ENCODE measurements at regions not wholly inside any gene's neighbourhood (a gene's known extent, or its start where the extent isn't known, plus 50 kb on each side); places are given as distances from the start of the nearest gene placed in this dataset.

DNA sequence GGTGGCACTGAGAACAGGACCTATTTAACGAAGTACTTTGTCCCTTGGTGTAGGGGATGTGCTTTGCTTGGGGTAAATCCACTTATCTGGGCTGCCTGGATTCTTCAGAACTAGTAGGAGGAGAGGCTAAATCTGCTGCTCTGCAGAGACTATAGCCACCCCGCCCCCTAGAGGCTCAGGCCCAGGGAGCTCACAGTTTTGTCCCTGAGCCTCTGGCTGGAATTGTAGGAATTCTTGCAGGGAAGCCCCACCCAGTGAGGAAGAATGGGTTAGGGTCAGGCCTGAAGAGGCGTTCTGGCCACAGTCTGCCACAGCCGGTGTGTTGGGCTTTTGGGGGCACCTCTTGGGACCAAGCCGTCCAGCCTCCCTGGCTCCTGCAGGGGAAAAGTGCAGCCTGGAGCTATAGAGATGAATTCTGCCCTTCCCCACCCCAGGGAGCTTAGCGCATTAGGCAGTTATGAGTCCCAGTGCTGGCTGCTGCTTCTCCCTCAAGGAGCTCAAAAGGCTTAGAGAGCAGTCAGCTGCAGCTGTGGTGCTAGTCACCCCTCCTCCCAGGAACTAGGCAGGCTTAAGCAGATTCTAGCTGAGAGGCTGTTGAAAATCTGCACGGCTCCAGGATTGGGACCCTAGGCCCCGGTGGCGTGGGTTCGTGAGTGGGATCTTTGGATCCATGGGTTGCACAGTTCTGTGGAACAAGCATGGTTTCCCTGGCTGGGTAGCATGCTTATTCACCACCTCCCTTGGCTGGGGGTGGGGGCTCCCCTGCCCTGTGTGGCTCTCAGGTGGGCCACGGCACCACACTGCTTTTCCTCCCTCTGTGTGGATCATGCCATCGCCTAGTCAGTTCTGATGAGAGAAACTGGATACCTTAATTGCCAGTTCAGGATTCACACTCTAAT is 237.4 kb upstream of the TOM1L1 start:
- Histone ChIP-seq H3F3A (ENCODE audit: insufficient read depth, low read length) (no peaks in the 10 kb centered on the region), H4K20me1 (ENCODE audit: insufficient read depth, low read length) (no peaks in the 10 kb centered on the region), H3K4me3 (ENCODE audit: low read depth, low read length, poor library complexity, severe bottlenecking) (no peak overlapping the region), H3K27me3 (ENCODE audit: insufficient read depth, low read length) (no peaks in the 10 kb centered on the region), H3K79me2 (ENCODE audit: insufficient read depth, low read length) (no peaks in the 10 kb centered on the region), H3K4me1 (ENCODE audit: insufficient read depth, low read length, severe bottlenecking) (no peaks in the 10 kb centered on the region), H3K27ac (ENCODE audit: low read depth, low read length, poor library complexity, severe bottlenecking) (no peak overlapping the region), H3K9me3 (ENCODE audit: low read length) (no peaks in the 10 kb centered on the region), H3K9me2 (ENCODE audit: low read depth, low read length) (no peaks in the 10 kb centered on the region), H2AFZ (ENCODE audit: low read length) (no peak overlapping the region), H3K9ac (ENCODE audit: low read length) (no peak overlapping the region), H3K36me3 (ENCODE audit: insufficient read depth, low read length) (no peaks in the 10 kb centered on the region), H3K4me2 (ENCODE audit: low read length) (no peak overlapping the region)
- TF ChIP-seq, protein P1, sequence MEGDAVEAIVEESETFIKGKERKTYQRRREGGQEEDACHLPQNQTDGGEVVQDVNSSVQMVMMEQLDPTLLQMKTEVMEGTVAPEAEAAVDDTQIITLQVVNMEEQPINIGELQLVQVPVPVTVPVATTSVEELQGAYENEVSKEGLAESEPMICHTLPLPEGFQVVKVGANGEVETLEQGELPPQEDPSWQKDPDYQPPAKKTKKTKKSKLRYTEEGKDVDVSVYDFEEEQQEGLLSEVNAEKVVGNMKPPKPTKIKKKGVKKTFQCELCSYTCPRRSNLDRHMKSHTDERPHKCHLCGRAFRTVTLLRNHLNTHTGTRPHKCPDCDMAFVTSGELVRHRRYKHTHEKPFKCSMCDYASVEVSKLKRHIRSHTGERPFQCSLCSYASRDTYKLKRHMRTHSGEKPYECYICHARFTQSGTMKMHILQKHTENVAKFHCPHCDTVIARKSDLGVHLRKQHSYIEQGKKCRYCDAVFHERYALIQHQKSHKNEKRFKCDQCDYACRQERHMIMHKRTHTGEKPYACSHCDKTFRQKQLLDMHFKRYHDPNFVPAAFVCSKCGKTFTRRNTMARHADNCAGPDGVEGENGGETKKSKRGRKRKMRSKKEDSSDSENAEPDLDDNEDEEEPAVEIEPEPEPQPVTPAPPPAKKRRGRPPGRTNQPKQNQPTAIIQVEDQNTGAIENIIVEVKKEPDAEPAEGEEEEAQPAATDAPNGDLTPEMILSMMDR (IDR thresholded peaks at IDR 0.05; ENCODE audit: low read length): no peak
- no peak for TF ChIP-seq EZH2 (IDR thresholded peaks at IDR 0.05; ENCODE audit: borderline replicate concordance, low read length)

DNA sequence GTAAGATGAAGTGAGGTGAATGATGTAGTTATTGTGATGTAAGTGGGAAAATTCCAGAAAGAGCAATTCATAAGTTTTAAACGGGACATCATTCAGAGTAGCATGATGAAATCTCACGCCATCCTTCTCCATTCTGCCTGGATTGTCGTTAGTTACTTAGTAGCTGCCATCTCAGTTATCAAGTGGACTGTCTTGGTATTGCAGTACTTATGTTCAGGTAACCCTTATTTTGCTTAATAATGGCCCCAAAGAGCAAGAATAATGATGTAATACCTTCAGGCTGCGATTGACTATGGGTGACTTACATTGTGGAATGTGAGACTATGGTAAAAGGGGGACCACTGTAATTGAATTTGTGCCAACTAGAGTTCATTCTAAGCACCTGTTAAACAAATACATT is 234.1 kb upstream of the TOM1L1 start:
- Histone ChIP-seq H3K4me1 (ENCODE audit: insufficient read depth, low read length, severe bottlenecking) (no peaks in the 10 kb centered on the region), H3K4me3 (ENCODE audit: low read depth, low read length, poor library complexity, severe bottlenecking) (no peak overlapping the region), H2AFZ (ENCODE audit: low read length) (no peak overlapping the region)

DNA sequence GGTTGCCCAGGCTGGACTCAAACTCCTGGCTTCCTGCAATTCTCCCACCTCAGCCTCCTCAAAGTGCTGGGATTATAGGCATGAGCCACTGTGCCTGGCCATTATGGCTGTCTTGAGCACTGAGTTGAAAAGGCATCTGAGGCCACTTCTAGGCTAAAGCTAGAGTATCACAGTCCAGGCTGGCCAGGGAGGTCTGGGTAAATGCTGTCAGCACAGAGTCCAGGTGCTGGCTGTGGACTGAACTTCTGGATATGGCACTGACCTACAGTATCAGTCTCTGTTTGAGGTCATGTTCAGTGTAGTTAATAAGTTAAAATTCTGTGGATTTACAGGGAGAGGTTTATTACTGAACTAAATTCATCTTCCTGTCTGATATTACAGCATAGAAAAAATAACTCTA is 222.5 kb upstream of the TOM1L1 start:
- Histone ChIP-seq H3K27me3 (ENCODE audit: insufficient read depth, low read length) (no peaks in the 10 kb centered on the region), H3F3A (ENCODE audit: insufficient read depth, low read length) (no peaks in the 10 kb centered on the region), H3K9ac (ENCODE audit: low read length) (no peak overlapping the region), H3K9me2 (ENCODE audit: low read depth, low read length) (no peaks in the 10 kb centered on the region), H3K27ac (ENCODE audit: low read depth, low read length, poor library complexity, severe bottlenecking) (no peak overlapping the region), H3K9me3 (ENCODE audit: low read length) (no peaks in the 10 kb centered on the region), H4K20me1 (ENCODE audit: insufficient read depth, low read length) (no peaks in the 10 kb centered on the region), H3K36me3 (ENCODE audit: insufficient read depth, low read length) (no peaks in the 10 kb centered on the region), H2AFZ (ENCODE audit: low read length) (no peak overlapping the region), H3K4me1 (ENCODE audit: insufficient read depth, low read length, severe bottlenecking) (no peaks in the 10 kb centered on the region), H3K4me2 (ENCODE audit: low read length) (no peak overlapping the region), H3K4me3 (ENCODE audit: low read depth, low read length, poor library complexity, severe bottlenecking) (no peak overlapping the region), H3K79me2 (ENCODE audit: insufficient read depth, low read length) (no peaks in the 10 kb centered on the region)
- TF ChIP-seq EZH2 (IDR thresholded peaks at IDR 0.05; ENCODE audit: borderline replicate concordance, low read length): no peak
- TF ChIP-seq, protein P1 (IDR thresholded peaks at IDR 0.05; ENCODE audit: low read length): no peak

More for the DNA sequence above, 234.1 kb upstream of the TOM1L1 start:
- Histone ChIP-seq H4K20me1 (ENCODE audit: insufficient read depth, low read length) (no peaks in the 10 kb centered on the region), H3K79me2 (ENCODE audit: insufficient read depth, low read length) (no peaks in the 10 kb centered on the region), H3F3A (ENCODE audit: insufficient read depth, low read length) (no peaks in the 10 kb centered on the region), H3K36me3 (ENCODE audit: insufficient read depth, low read length) (no peaks in the 10 kb centered on the region), H3K27me3 (ENCODE audit: insufficient read depth, low read length) (no peaks in the 10 kb centered on the region), H3K4me2 (ENCODE audit: low read length) (no peak overlapping the region), H3K9me2 (ENCODE audit: low read depth, low read length) (no peaks in the 10 kb centered on the region), H3K9ac (ENCODE audit: low read length) (no peak overlapping the region), H3K9me3 (ENCODE audit: low read length) (no peaks in the 10 kb centered on the region), H3K27ac (ENCODE audit: low read depth, low read length, poor library complexity, severe bottlenecking) (no peak overlapping the region)
- TF ChIP-seq EZH2 (IDR thresholded peaks at IDR 0.05; ENCODE audit: borderline replicate concordance, low read length): no peak
- TF ChIP-seq, protein P1 (IDR thresholded peaks at IDR 0.05; ENCODE audit: low read length): no peak

Measured in OCI-LY1 (cell line).